ENCODE measurements at regions not wholly inside any gene's neighbourhood (a gene's known extent, or its start where the extent isn't known, plus 50 kb on each side); places are given as distances from the start of the nearest gene placed in this dataset.

GRCh38 chr5:30725073-30725472 lies 468.4 kb upstream of the CDH6 start:
- H2AFZ ChIP-seq (ENCODE audit: low read depth, low read length), result no peak overlapping the region
- dilution Hi-C loops (cut with MboI; ENCODE audit: extremely low pct_ligation_motif_present, low sequenced_read_pairs) (no loop called here), intact Hi-C loops (cut with micrococcal nuclease) (no loop called here)

GRCh38 chr5:30698217-30698616 lies 495.3 kb upstream of the CDH6 start:
- H3K9ac ChIP-seq (replicated peaks; ENCODE audit: extremely low read depth, insufficient read depth, low read length), result no peak overlapping the region
- H3K36me3 ChIP-seq (ENCODE audit: control insufficient read depth in 2 of 2, extremely low read depth in 1 of 2, insufficient read depth in 2 of 2, low read length in 2 of 2), result no peaks in the 10 kb centered on the region
- H3K79me2 ChIP-seq (ENCODE audit: control insufficient read depth, insufficient read depth, low read length), result no peaks in the 10 kb centered on the region
- intact Hi-C loops (cut with micrococcal nuclease), result no loop called here
- H3K27ac ChIP-seq (ENCODE audit: insufficient read depth, low read depth, low read length), result no peak overlapping the region
- H3K9me3 ChIP-seq (replicated peaks; ENCODE audit: control insufficient read depth, insufficient read depth, low read length), result no peaks in the 10 kb centered on the region
- POLR2A ChIA-PET, result no interaction called here
- DNase-seq (ENCODE audit: low read depth, low spot score) (no peak), FAIRE-seq (no peak)
- no peaks in the 10 kb centered on the region for H3K27me3 ChIP-seq (ENCODE audit: control insufficient read depth in 2 of 2, insufficient read depth in 2 of 2, low read length in 2 of 2)
- no peaks in the 10 kb centered on the region for H4K20me1 ChIP-seq (replicated peaks; ENCODE audit: control insufficient read depth, extremely low read depth, insufficient read depth, low read length)
- H3K9me1 ChIP-seq (replicated peaks; ENCODE audit: control insufficient read depth, extremely low read depth, insufficient read depth, low read length), result no peaks in the 10 kb centered on the region
- dilution Hi-C loops (cut with MboI; ENCODE audit: extremely low pct_ligation_motif_present, low sequenced_read_pairs), result no loop called here
- H2AFZ ChIP-seq (ENCODE audit: low read depth, low read length), result no peak overlapping the region
- TF ChIP-seq CTCF (IDR thresholded peaks at IDR 0.05; ENCODE audit: extremely low read depth in 1 of 2, insufficient read depth in 1 of 2, low read depth in 1 of 2, low read length in 2 of 2), result no peak
- TF ChIP-seq JUN (IDR thresholded peaks at IDR 0.05; ENCODE audit: borderline replicate concordance, insufficient read depth, insufficient read length, low read depth), result no peak
- no peak for TF ChIP-seq EZH2 (IDR thresholded peaks at IDR 0.05; ENCODE audit: borderline replicate concordance, low read depth, low read length, severe bottlenecking)
- TF ChIP-seq POLR2A (IDR thresholded peaks at IDR 0.05; ENCODE audit: low read depth, low read length), result no peak
- TF ChIP-seq FOS (IDR thresholded peaks at IDR 0.05; ENCODE audit: borderline replicate concordance, insufficient read depth, low read length), result no peak
- BruUV-seq (replicated peaks), result no TSS peak
- H3K4me3 ChIP-seq (replicated peaks in 1 of 3; ENCODE audit: insufficient read depth in 1 of 3, low read depth in 1 of 3, low read length in 3 of 3), result no peak overlapping the region
- CTCF ChIA-PET, result no interaction called here
- no peak overlapping the region for H3K4me2 ChIP-seq (ENCODE audit: insufficient read depth, low read length)
- H3K4me1 ChIP-seq (ENCODE audit: control insufficient read depth, extremely low read depth, insufficient read depth, low read length), result no peaks in the 10 kb centered on the region

More at GRCh38 chr5:30725073-30725472, 468.4 kb upstream of the CDH6 start:
- Histone ChIP-seq H3K9ac (replicated peaks; ENCODE audit: extremely low read depth, insufficient read depth, low read length) (no peak overlapping the region), H3K4me3 (replicated peaks in 1 of 3; ENCODE audit: insufficient read depth in 1 of 3, low read depth in 1 of 3, low read length in 3 of 3) (no peak overlapping the region), H3K27ac (ENCODE audit: insufficient read depth, low read depth, low read length) (no peak overlapping the region), H3K4me2 (ENCODE audit: insufficient read depth, low read length) (no peak overlapping the region), H3K9me3 (replicated peaks; ENCODE audit: control insufficient read depth, insufficient read depth, low read length) (no peaks in the 10 kb centered on the region), H3K9me1 (replicated peaks; ENCODE audit: control insufficient read depth, extremely low read depth, insufficient read depth, low read length) (no peaks in the 10 kb centered on the region), H3K4me1 (ENCODE audit: control insufficient read depth, extremely low read depth, insufficient read depth, low read length) (no peaks in the 10 kb centered on the region), H3K36me3 (ENCODE audit: control insufficient read depth in 2 of 2, extremely low read depth in 1 of 2, insufficient read depth in 2 of 2, low read length in 2 of 2) (no peaks in the 10 kb centered on the region), H3K27me3 (ENCODE audit: control insufficient read depth in 2 of 2, insufficient read depth in 2 of 2, low read length in 2 of 2) (no peaks in the 10 kb centered on the region), H4K20me1 (replicated peaks; ENCODE audit: control insufficient read depth, extremely low read depth, insufficient read depth, low read length) (no peaks in the 10 kb centered on the region), H3K79me2 (ENCODE audit: control insufficient read depth, insufficient read depth, low read length) (no peaks in the 10 kb centered on the region)
- BruUV-seq (replicated peaks), result no TSS peak
- ChIA-PET POLR2A (no interaction called here), CTCF (no interaction called here)
- TF ChIP-seq POLR2AphosphoS5 (IDR thresholded peaks at IDR 0.05; ENCODE audit: insufficient read depth, low read depth, low read length) (no peak), POLR2A (IDR thresholded peaks at IDR 0.05; ENCODE audit: low read depth, low read length) (no peak)
- DNase-seq (ENCODE audit: low read depth, low spot score), result no peak
- FAIRE-seq, result no peak

All from endothelial cell of umbilical vein (primary cell).